NK-92 (cell line): ENCODE measurements at regions not wholly inside any gene's neighbourhood (a gene's known extent, or its start where the extent isn't known, plus 50 kb on each side); places are given as distances from the start of the nearest gene placed in this dataset.

ENCODE experiments used
- DNase-seq: peaks from one replicate; lab custom pipeline; 2025; ENCODE audit not compliant: unreplicated experiment; lab: John Stamatoyannopoulos, UW

DNA sequence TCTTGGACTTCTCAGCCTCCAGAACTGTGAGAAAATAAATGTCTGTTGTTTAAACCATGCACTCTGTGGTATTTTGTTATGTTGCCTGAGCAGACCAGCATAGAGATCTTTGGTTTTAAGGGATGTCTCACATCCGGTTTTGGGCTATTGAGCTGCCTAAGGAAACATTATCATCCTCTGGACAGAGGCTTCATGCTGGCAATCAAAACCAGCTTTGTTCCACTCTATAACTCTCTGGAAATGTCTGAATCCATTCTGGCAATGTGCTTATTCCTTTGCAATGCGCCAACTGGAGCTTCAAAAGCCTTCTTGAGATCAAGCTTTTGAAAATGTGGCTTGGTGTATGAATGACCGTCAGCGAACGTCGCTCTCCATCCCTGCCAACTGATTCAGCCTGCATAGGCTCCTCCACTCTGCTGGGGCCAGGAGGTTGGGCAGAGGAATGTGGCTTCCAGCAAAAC is 183.6 kb upstream of the MGAT5 start:
- DNase-seq: no peak

DNA sequence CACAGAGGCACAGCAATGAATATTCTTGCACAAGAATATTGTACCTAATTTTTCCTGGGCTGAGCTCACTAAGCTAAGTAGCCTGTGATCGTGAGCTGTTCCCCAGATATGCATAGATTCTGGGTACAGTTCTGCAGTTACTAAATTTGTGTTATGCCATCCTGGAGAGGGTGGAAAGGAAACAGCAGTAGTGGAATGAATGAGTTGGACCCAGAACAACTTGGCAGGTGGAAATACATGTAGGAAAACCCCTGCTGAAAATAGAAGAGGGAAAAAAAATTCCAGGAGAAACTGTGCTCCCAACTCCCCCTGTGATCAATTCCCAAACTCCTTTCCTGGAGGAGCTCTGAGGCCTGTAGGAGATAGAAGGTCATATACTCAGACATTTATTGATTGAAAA is 181.5 kb upstream of the MGAT5 start:
- no peak for DNase-seq

GRCh38 chr2:134073023-134073422 is 180.8 kb upstream of the MGAT5 start:
- DNase-seq: no peak

DNA sequence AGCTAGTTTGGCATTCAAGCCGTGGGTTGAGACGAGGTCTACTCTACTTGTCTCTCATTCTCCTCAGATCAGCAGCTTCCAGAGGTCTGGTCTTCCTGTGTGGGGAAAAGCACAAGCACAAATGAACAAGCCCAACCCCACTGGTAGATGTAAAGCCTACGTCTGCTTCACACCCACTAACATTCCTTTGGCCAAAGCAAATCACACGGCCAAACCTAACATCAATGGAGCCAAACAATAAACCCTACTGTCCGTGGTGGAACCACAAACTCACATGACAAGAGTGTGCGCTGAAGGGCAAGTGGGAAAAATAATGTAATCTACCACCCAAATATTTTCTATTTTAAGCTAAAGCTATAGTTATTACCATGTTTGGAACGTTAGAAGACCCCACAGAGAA is 179.3 kb upstream of the MGAT5 start:
- DNase-seq: no peak

GRCh38 chr2:134075204-134075603 is 178.7 kb upstream of the MGAT5 start:
- DNase-seq: no peak

DNA sequence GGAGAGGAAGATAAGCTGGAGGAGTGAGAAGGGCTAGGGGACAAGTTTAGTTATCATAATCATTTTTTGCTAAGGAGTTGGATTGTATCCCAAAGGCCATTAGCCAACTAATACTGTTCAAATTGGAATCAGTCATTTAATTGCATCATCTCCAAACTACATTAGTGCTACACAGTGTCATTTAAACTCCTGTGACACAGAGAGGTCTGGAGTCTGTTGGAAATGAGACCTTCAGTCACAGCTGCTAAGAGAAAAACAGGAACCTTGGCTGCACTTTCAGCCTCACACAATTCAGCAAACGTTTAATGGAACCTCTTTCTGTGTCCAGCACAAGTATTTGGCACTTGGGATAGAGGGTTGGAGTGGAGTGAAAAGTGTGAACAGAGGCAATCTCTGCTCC is 175.5 kb upstream of the MGAT5 start:
- DNase-seq: no peak

- no peak for DNase-seq
These were observed 174.5 kb upstream of the MGAT5 start for GRCh38 chr2:134079373-134079772.

- no peak for DNase-seq
These were observed 173.3 kb upstream of the MGAT5 start for GRCh38 chr2:134080386-134081089.

DNA sequence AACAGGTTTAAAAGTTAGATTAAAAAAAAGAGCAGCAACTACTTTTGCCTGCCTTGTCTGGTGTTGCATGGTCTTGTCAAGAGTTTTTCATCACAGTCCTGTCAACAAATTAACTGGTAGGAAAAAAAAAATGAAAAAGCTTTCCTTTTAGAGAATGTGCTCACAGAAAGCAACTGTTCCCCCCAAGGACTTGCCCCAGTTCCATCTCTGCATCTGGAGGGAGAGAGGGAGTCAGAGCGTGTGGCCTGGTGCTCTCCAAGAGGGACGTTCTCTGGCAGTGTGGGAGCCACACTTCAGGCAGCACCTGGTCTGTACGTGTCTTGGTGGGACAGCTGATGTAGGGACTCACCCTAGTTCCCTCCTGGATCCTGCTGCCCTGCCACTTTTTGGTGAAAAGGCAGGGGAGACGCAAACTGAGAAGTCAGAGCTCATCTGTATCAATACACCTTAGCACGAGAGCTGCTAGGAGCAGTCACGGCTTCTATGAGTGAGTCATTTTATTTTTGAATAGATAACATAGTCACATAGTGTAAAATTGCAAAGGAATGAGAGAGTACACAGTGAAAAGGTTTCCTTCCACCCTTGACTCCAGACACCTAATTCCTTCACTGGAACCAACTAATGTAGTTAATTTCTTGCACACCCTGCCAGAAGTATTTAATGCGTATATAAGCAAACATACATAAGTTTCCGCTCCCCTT is 172.5 kb upstream of the MGAT5 start:
- no peak for DNase-seq

- DNase-seq: no peak
These were observed 170.3 kb upstream of the MGAT5 start for GRCh38 chr2:134083548-134083947.

GRCh38 chr2:134086594-134087219 is 167.2 kb upstream of the MGAT5 start:
- no peak for DNase-seq

DNA sequence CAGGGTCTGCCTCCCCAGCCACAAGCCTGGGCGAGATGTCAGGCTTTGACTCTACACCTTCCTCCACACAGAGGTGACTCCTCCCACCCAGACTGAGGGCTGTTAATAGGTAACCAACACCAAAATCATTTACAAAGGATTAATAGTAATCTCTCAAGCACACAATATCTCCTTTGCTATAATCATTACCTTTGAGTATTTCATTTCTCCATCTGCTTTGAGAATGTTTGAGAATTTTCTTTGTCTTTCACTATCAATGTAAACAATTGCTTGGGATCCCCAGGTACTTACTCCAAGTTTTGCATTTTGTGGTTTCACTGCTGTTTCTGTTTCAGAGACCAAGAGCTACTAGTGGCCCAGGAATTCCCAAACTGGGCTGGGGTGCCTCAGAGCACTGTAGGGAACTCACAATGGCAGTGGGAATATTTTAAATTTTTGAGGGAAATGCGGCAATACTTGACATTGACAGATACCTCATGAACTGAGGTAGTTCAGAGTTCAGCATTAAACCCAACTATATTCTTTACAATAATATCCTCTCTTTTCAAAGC is 166.4 kb upstream of the MGAT5 start:
- no peak for DNase-seq

- DNase-seq: no peak
These were observed 164.4 kb upstream of the MGAT5 start for GRCh38 chr2:134089454-134089853.

GRCh38 chr2:134097740-134098139 is 156.1 kb upstream of the MGAT5 start:
- DNase-seq: no peak

- DNase-seq: no peak
These were observed 155.6 kb upstream of the MGAT5 start for GRCh38 chr2:134098321-134098720.

DNA sequence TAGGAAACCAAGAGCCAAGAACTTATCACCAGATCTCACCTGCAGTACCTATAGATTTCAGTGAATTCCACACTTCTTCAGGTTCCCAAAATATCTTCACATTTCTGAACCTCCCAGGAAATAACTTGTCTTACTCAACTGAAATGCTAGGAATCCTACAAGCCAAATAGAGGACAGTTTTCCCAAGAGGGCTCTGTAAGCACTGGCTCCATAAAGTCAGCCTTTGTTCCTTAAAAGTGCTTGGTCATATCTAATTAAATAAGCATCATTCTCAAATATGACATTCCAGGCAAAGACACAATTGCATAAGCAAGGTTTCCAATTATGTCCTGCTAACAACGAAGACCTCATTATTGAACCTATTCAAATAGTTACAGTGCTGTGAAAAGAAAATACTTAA is 154.6 kb upstream of the MGAT5 start:
- DNase-seq: no peak

DNA sequence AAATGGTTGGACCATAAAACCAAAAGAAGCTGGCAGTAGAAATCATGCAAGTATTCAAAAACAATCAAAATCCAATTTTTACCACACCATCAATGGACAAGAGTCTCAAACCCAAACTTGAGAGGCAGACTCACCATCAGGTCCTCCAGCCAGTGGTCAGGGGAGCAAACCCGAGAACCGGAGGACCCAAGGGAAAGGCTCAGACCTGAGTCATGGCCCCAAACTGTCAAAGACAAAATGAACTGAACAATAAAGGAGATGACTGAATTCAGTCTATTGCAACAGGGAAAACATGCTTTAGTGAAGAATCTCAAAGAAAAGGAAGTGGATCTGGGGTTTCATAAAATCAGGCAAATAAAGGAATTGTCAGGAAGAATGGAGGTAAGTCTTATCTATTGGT is 150.7 kb upstream of the MGAT5 start:
- DNase-seq: no peak

- no peak for DNase-seq
These were observed 149.1 kb upstream of the MGAT5 start for GRCh38 chr2:134104754-134105153.

DNA sequence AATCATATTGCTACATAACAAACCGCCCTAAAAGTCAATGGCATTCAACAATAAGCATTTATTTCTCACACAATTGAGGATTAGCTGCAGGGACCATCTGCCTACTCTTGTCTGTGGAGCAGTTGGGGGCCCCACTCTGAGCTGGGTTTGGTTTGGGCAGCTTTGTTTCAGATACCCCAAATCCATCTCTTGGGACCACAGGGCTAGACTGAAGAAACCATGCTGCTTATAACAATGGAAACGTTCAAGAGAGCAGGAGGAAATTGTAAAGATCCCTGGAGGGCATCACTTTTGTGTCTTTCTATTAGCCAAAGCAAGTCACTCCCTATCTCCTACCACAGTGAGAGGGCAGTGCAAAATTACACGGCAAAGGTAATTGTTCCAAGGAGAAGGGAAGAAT is 146.5 kb upstream of the MGAT5 start:
- no peak for DNase-seq

- DNase-seq: no peak
These were observed 145.8 kb upstream of the MGAT5 start for GRCh38 chr2:134108113-134108512.

- DNase-seq: no peak
These were observed 144.6 kb upstream of the MGAT5 start for GRCh38 chr2:134109246-134109645.

DNA sequence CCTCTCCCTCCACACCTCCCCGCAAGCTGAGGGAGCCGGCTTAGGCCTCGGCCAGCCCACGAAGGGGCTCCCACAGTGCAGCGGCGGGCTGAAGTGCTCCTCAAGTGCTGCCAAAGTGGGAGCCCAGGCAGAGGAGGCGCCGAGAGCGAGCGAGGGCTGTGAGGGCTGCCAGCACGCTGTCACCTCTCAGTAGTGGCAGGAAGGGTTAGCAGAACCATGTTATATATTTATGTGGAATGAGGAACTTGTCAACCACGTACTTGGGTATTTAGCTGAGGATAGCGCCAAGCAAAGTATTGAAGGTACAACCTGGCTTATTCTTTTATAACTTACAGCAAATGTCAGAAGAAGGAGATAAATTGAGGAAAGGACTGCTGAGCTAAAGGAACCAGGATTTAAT is 144.1 kb upstream of the MGAT5 start:
- no peak for DNase-seq
